Aorta (tissue), 5 donors: ENCODE measurements at regions not wholly inside any gene's neighbourhood (a gene's known extent, or its start where the extent isn't known, plus 50 kb on each side); places are given as distances from the start of the nearest gene placed in this dataset.

Experiments used
- ATAC-seq: fragments of 200-7000 bp; cut with Tn5 transposase; one replicate; pipeline ENCODE4 v1.9.1; 2022; ENCODE audit warnings: moderate library complexity; ENCODE audit not compliant: low FRiP score
- DNase-seq, 2 donors: peaks; one replicate each; pipeline ENCODE4 v3.0.0-alpha.2; 2020
- H3K27ac ChIP-seq, 2 donors: one replicate each; pipeline ENCODE4 v1.5.1; 2013; ENCODE audit warnings: low read length in 2 of 2, mild to moderate bottlenecking in 2 of 2, moderate library complexity in 2 of 2, control low read depth in 1 of 2, inconsistent platforms in 1 of 2, low read depth in 1 of 2
- H3K27me3 ChIP-seq, 2 donors: one replicate each; pipeline ENCODE4 v1.6.1; 2013; ENCODE audit warnings: control low read depth in 1 of 2, low read length in 1 of 2, mild to moderate bottlenecking in 1 of 2, moderate library complexity in 1 of 2; ENCODE audit not compliant: insufficient read depth in 2 of 2, control insufficient read depth in 1 of 2
- H3K36me3 ChIP-seq, 2 donors: one replicate each; pipeline ENCODE4 v1.6.1; 2013; ENCODE audit warnings: control low read depth in 1 of 2, low read length in 1 of 2, mild to moderate bottlenecking in 1 of 2; ENCODE audit not compliant: insufficient read depth in 2 of 2, control insufficient read depth in 1 of 2
- H3K4me1 ChIP-seq, 2 donors: one replicate each; pipeline ENCODE4 v1.6.1; 2013; ENCODE audit warnings: low read length in 2 of 2, control low read depth in 1 of 2, mild to moderate bottlenecking in 1 of 2, moderate library complexity in 1 of 2; ENCODE audit not compliant: insufficient read depth in 2 of 2, control insufficient read depth in 1 of 2
- H3K4me3 ChIP-seq, 2 donors: one replicate each; pipeline ENCODE4 v1.5.1; 2013; ENCODE audit warnings: low read length in 2 of 2, control low read depth in 1 of 2, mild to moderate bottlenecking in 1 of 2
- H3K9me3 ChIP-seq: one replicate; pipeline ENCODE4 v1.6.1; 2013; ENCODE audit warnings: mild to moderate bottlenecking, low read length; ENCODE audit not compliant: control insufficient read depth
- WGBS, 2 donors: extraction: QIAGEN DNeasy Blood & Tissue Kit; methylation state at CpG; one replicate each; pipeline ENCODE4 v1.1.7; 2013; 5-methylcytosine and 5-hydroxymethylcytosine counted together
- intact Hi-C, 2 donors: fragments of 100-400 bp; cut with DNase I; formaldehyde crosslinking; loops; one replicate each; pipeline versions ENCODE4 v1.14.2 to v1.15.0; 2022
- donor health status: healthy with polysubstance abuse.
- donor health status: Bipolar disorder and iron deficiency.
- donor health status: DM: no; HTN: no; CAD: no.
- donor health status: DM: no; HTN: no; CAD: no.
- donor health status: DM: yes; HTN: yes; CAD: no.

DNA sequence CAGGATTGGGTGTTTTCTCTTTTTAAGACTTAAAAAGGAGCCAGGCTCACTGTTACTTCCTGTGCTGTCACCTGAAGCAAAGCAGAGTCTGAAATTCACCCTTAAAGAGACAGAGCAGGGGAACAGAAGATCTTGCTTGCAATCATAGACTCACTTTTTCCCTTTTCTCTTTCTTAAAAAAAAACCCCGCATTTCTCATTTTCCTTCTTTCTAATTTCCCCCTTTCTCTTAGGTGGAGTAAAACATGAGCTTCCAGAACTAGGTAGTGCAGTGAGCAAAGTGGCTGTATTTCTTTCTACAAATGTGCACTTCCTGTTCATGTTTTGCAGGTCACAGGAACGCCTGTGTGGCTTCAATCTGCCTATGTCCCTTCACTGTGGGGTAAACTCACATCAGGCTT is 381.2 kb downstream of the LPIN1 start:
- intact Hi-C loops, result no loop called here
- WGBS, 2 donors, result 87 to 89% methylated on average over 2 of the region's 2 CpGs

GRCh38 chr2:12131975-12132374 is 385.5 kb downstream of the LPIN1 start:
- H3K36me3 ChIP-seq, result no peaks in the 10 kb centered on the region
- ATAC-seq (no peak), DNase-seq (no peak)
- no peak overlapping the region for H3K4me3 ChIP-seq
- intact Hi-C loops, result no loop called here
- H3K4me1 ChIP-seq, result no peaks in the 10 kb centered on the region
- no peaks in the 10 kb centered on the region for H3K27me3 ChIP-seq
- H3K27ac ChIP-seq, result no peak overlapping the region
- WGBS, 2 donors, result 65 to 67% methylated on average over 3 of the region's 3 CpGs
- H3K9me3 ChIP-seq, result peaks cover 2% of the 10 kb centered on the region

More for the DNA sequence above, 381.2 kb downstream of the LPIN1 start:
- Histone ChIP-seq H3K27me3 (no peaks in the 10 kb centered on the region), H3K4me1 (no peaks in the 10 kb centered on the region), H3K27ac (no peak overlapping the region), H3K36me3 (no peaks in the 10 kb centered on the region), H3K9me3 (peaks cover 5% of the 10 kb centered on the region), H3K4me3 (no peak overlapping the region)
- DNase-seq (no peak), ATAC-seq (no peak)

- no peak overlapping the region for H3K4me3 ChIP-seq
- WGBS, 2 donors, result 47 to 82% methylated on average over 1 of the region's 1 CpG
- no peaks in the 10 kb centered on the region for H3K27me3 ChIP-seq
- intact Hi-C loops, result no loop called here
- DNase-seq, result no peak
- no peak overlapping the region for H3K27ac ChIP-seq
- H3K9me3 ChIP-seq, result no peaks in the 10 kb centered on the region
- ATAC-seq, result no peak
- H3K4me1 ChIP-seq, result no peaks in the 10 kb centered on the region
- no peaks in the 10 kb centered on the region for H3K36me3 ChIP-seq
Measured at GRCh38 chr2:12141618-12142258, 395.3 kb downstream of the LPIN1 start.

GRCh38 chr2:12151716-12152115 is 405.3 kb downstream of the LPIN1 start:
- Histone ChIP-seq H3K4me3 (no peak overlapping the region), H3K9me3 (no peaks in the 10 kb centered on the region), H3K4me1 (no peaks in the 10 kb centered on the region), H3K36me3 (no peaks in the 10 kb centered on the region), H3K27me3 (no peaks in the 10 kb centered on the region), H3K27ac (no peak overlapping the region)
- ATAC-seq (no peak), DNase-seq (no peak)
- intact Hi-C loops, result no loop called here
- 74 to 76% methylated on average over 6 of the region's 6 CpGs for WGBS, 2 donors

DNA sequence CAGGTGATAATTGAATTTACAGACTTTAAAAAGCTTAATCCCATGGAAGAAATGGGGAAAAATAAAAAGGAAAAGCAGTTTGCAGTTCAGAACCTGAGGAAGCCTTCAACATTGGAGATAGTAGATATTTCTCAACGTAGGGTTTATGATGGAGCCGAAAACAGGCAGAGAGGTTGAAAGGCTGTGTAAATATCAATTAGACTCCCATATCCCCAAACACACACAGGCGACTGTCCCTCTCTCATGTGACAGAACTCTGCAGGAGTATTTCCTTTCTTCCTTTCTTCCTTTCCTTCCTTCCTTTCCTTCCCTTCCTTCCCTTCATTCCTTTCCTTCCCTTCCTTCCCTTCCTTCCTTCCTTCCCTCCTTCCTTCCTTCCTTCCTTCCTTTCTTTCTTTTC is 406.5 kb downstream of the LPIN1 start:
- intact Hi-C loops, result no loop called here
- Histone ChIP-seq H3K27me3 (no peaks in the 10 kb centered on the region), H3K36me3 (no peaks in the 10 kb centered on the region), H3K9me3 (no peaks in the 10 kb centered on the region), H3K27ac (no peak overlapping the region), H3K4me3 (no peak overlapping the region), H3K4me1 (no peaks in the 10 kb centered on the region)
- DNase-seq (no peak), ATAC-seq (no peak)
- WGBS, 2 donors, result 58 to 69% methylated on average over 3 of the region's 3 CpGs

- ATAC-seq (peak; percentile 73), DNase-seq (peak in 1 of 2 donors; percentile 79)
- Histone ChIP-seq H3K27ac (no peak overlapping the region), H3K4me3 (no peak overlapping the region), H3K27me3 (no peaks in the 10 kb centered on the region), H3K36me3 (no peaks in the 10 kb centered on the region), H3K9me3 (no peaks in the 10 kb centered on the region), H3K4me1 (no peaks in the 10 kb centered on the region)
- 61 to 64% methylated on average over 6 of the region's 6 CpGs for WGBS, 2 donors
- intact Hi-C loops, result no loop called here
Measured at GRCh38 chr2:12155303-12156051, 409.0 kb downstream of the LPIN1 start.

GRCh38 chr2:12156349-12156748 is 409.9 kb downstream of the LPIN1 start:
- no peak overlapping the region for H3K4me3 ChIP-seq
- DNase-seq, result no peak
- H3K4me1 ChIP-seq, result no peaks in the 10 kb centered on the region
- WGBS, 2 donors, result 61 to 75% methylated on average over 4 of the region's 4 CpGs
- no peaks in the 10 kb centered on the region for H3K9me3 ChIP-seq
- H3K36me3 ChIP-seq, result no peaks in the 10 kb centered on the region
- no peak for ATAC-seq
- intact Hi-C loops, result no loop called here
- no peaks in the 10 kb centered on the region for H3K27me3 ChIP-seq
- no peak overlapping the region for H3K27ac ChIP-seq

GRCh38 chr2:12161085-12161484 is 414.7 kb downstream of the LPIN1 start:
- no peaks in the 10 kb centered on the region for H3K9me3 ChIP-seq
- H3K4me3 ChIP-seq, result no peak overlapping the region
- intact Hi-C loops, result loop anchor here in 1 of 2 donors (10.0 kb wide), 1 partner anchor 554 kb away; the partner anchor contains the start of gene TRIB2
- H3K4me1 ChIP-seq, result no peaks in the 10 kb centered on the region
- 34 to 47% methylated on average over 1 of the region's 1 CpG for WGBS, 2 donors
- H3K36me3 ChIP-seq, result no peaks in the 10 kb centered on the region
- H3K27ac ChIP-seq, result no peak overlapping the region
- DNase-seq (no peak), ATAC-seq (no peak)
- no peaks in the 10 kb centered on the region for H3K27me3 ChIP-seq
